Mesendoderm (in vitro differentiated cells): ENCODE measurements at regions not wholly inside any gene's neighbourhood (a gene's known extent, or its start where the extent isn't known, plus 50 kb on each side); places are given as distances from the start of the nearest gene placed in this dataset.

Source experiments
- DNase-seq: peaks from one replicate; pipeline ENCODE4 v3.0.0; 2013
- H2AK5ac ChIP-seq: 2 replicates; pipeline ENCODE4 v1.6.1; 2013; ENCODE audit warnings: low read length, inconsistent platforms
- H2BK120ac ChIP-seq: 2 replicates; pipeline ENCODE4 v1.6.1; 2013; ENCODE audit warnings: low read depth, mild to moderate bottlenecking, low read length, moderate library complexity, mixed read lengths
- H2BK15ac ChIP-seq: replicated peaks from 2 replicates; pipeline ENCODE4 v1.6.1; 2013; ENCODE audit warnings: low read depth, mild to moderate bottlenecking, moderate library complexity
- H2BK5ac ChIP-seq: 2 replicates; pipeline ENCODE4 v1.6.1; 2013; ENCODE audit warnings: low read length, inconsistent platforms
- H3K18ac ChIP-seq: 2 replicates; pipeline ENCODE4 v1.6.1; 2013; ENCODE audit warnings: mild to moderate bottlenecking, low read length, mixed read lengths
- H3K23ac ChIP-seq: one replicate; pipeline ENCODE4 v1.6.1; 2013; ENCODE audit warnings: low read length
- H3K27ac ChIP-seq: 2 replicates; pipeline ENCODE4 v1.5.1; 2013; ENCODE audit warnings: low read depth, mild to moderate bottlenecking, inconsistent platforms, low read length, moderate library complexity
- H3K27me3 ChIP-seq: 2 replicates; pipeline ENCODE4 v1.6.1; 2013; ENCODE audit warnings: low read length, control low read depth, mild to moderate bottlenecking, inconsistent platforms; ENCODE audit not compliant: insufficient read depth, poor library complexity
- H3K36me3 ChIP-seq: 2 replicates; pipeline ENCODE4 v1.6.1; 2013; ENCODE audit warnings: low read length, inconsistent platforms; ENCODE audit not compliant: control insufficient read depth, insufficient read depth
- H3K4ac ChIP-seq: one replicate; pipeline ENCODE4 v1.6.1; 2013; ENCODE audit warnings: low read depth, mild to moderate bottlenecking, low read length, moderate library complexity
- H3K4me1 ChIP-seq: 2 replicates; pipeline ENCODE4 v1.6.1; 2013; ENCODE audit warnings: low read depth, low read length, inconsistent platforms; ENCODE audit not compliant: control insufficient read depth
- H3K4me2 ChIP-seq: 2 replicates; pipeline ENCODE4 v1.6.1; 2013; ENCODE audit warnings: low read length
- H3K4me3 ChIP-seq: 2 replicates; pipeline ENCODE4 v1.5.1; 2013; ENCODE audit warnings: mild to moderate bottlenecking, low read length
- H3K56ac ChIP-seq: one replicate; pipeline ENCODE4 v1.6.1; 2013; ENCODE audit warnings: low read length
- H3K79me1 ChIP-seq: 2 replicates; pipeline ENCODE4 v1.6.1; 2013; ENCODE audit warnings: low read length, inconsistent platforms
- H3K79me2 ChIP-seq: 2 replicates; pipeline ENCODE4 v1.6.1; 2013; ENCODE audit warnings: mild to moderate bottlenecking, low read length; ENCODE audit not compliant: control insufficient read depth, insufficient read depth
- H3K9ac ChIP-seq: 2 replicates; pipeline ENCODE4 v1.6.1; 2013; ENCODE audit warnings: low read length, inconsistent platforms
- H4K5ac ChIP-seq: one replicate; pipeline ENCODE4 v1.6.1; 2013; ENCODE audit warnings: low read length
- H4K8ac ChIP-seq: one replicate; pipeline ENCODE4 v1.6.1; 2013; ENCODE audit warnings: low read depth, mild to moderate bottlenecking, control low read depth, low read length, moderate library complexity
- WGBS: extraction: QIAGEN DNeasy Blood & Tissue Kit; methylation state at CpG from one replicate; pipeline ENCODE4 v1.1.7; 2013; ENCODE audit warnings: low lambda C conversion rate, missing lambda C conversion rate; ENCODE audit not compliant: insufficient coverage; ENCODE audit errors: extremely low coverage; 5-methylcytosine and 5-hydroxymethylcytosine counted together

DNA sequence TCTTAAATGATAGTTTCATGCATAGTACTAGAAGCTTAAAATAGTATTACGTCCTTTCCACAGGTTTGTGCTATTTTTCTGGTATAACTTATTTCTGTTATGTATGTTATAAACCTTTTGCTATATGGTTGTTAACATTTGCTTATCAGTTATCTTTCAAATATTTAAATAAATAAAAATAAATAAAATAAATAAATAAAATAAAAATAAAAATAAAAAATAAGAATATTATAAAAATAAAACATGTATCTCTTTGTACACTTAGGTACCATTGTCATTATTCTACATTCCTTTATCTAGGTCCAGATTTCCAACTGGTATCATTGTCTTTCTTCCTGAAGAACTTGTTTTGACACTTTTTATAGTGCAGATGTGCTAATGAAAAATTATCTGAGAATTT, 1310.4 kb upstream of the SLC10A2 start:
- Histone ChIP-seq H2AK5ac (no peak overlapping the region), H2BK15ac (no peak overlapping the region), H3K79me2 (no peaks in the 10 kb centered on the region), H4K8ac (no peak overlapping the region), H3K18ac (no peak overlapping the region), H3K27me3 (no peaks in the 10 kb centered on the region), H3K56ac (no peak overlapping the region), H2BK120ac (no peak overlapping the region), H3K27ac (no peak overlapping the region), H3K4me1 (no peaks in the 10 kb centered on the region), H3K23ac (no peak overlapping the region), H3K4ac (no peak overlapping the region), H3K4me2 (no peak overlapping the region), H2BK5ac (no peak overlapping the region), H4K5ac (no peak overlapping the region), H3K9ac (no peak overlapping the region), H3K79me1 (no peaks in the 10 kb centered on the region), H3K36me3 (no peaks in the 10 kb centered on the region), H3K4me3 (no peak overlapping the region)
- DNase-seq, result no peak
- no CpG with 5 or more reads among the region's 1 CpG for WGBS

DNA sequence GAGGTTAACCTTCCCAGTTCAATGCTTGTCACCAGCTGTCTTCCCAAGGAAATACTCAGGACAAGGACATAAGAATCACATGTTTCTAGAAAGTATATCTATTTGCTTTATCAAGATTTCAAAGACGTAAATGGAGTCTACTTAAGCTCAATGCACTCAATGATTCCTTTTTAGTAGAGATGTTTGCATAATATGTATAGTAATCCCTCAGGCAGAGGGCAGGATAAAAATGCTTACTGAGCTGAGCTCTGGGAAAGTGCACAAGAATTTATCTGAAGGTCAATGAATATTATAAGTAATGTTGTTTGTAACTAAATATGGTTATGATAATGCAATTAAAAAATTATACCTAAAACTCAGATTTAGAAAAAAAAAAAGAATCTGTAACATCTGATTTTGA, 1309.4 kb upstream of the SLC10A2 start:
- Histone ChIP-seq H3K18ac (no peak overlapping the region), H2BK5ac (no peak overlapping the region), H2BK120ac (no peak overlapping the region), H3K9ac (no peak overlapping the region), H3K36me3 (no peaks in the 10 kb centered on the region), H3K4me3 (no peak overlapping the region), H4K5ac (no peak overlapping the region), H3K4me2 (no peak overlapping the region), H3K27ac (no peak overlapping the region), H2BK15ac (no peak overlapping the region), H3K23ac (no peak overlapping the region), H3K4me1 (no peaks in the 10 kb centered on the region), H2AK5ac (no peak overlapping the region), H3K79me2 (no peaks in the 10 kb centered on the region), H3K4ac (no peak overlapping the region), H3K27me3 (no peaks in the 10 kb centered on the region), H3K56ac (no peak overlapping the region), H3K79me1 (no peaks in the 10 kb centered on the region), H4K8ac (no peak overlapping the region)
- no CpG with 5 or more reads among the region's 1 CpG for WGBS
- no peak for DNase-seq

DNA sequence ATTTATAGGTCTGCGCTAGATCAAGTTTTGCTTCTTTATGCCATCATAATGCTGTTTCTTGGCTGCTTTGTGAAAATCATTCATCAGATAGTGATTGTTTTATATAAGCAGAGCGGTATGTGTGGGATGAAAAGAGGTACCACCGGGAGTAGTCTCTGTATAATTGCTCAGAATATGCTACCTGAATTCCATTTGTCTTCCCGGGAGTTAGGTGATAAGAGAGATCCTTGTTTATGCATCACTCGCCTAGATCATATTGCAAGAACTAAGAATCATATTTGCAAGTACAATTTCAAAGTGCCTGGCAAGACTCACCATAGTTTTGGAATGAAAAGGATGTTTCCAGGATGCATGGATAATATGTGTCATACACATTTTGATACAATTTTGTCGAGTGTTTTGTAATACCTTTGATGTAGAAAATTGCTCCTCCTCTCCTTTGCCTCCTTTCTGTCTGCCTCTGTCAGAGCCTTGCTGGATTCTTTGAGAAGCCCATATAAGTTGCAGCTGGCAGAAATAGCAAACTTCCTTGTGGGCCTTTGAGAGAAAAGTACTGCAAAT, 1306.0 kb upstream of the SLC10A2 start:
- no peaks in the 10 kb centered on the region for H3K79me2 ChIP-seq
- no peak overlapping the region for H3K18ac ChIP-seq
- no peaks in the 10 kb centered on the region for H3K79me1 ChIP-seq
- H4K8ac ChIP-seq, result no peak overlapping the region
- H3K27me3 ChIP-seq, result no peaks in the 10 kb centered on the region
- H2AK5ac ChIP-seq, result no peak overlapping the region
- H3K4me2 ChIP-seq, result no peak overlapping the region
- H3K36me3 ChIP-seq, result no peaks in the 10 kb centered on the region
- H3K23ac ChIP-seq, result no peak overlapping the region
- no CpG with 5 or more reads among the region's 6 CpGs for WGBS
- H3K27ac ChIP-seq, result no peak overlapping the region
- no peak overlapping the region for H4K5ac ChIP-seq
- no peak overlapping the region for H3K56ac ChIP-seq
- H3K4ac ChIP-seq, result no peak overlapping the region
- H3K9ac ChIP-seq, result no peak overlapping the region
- no peak overlapping the region for H2BK5ac ChIP-seq
- no peak overlapping the region for H3K4me3 ChIP-seq
- no peak overlapping the region for H2BK120ac ChIP-seq
- DNase-seq, result no peak
- no peaks in the 10 kb centered on the region for H3K4me1 ChIP-seq
- no peak overlapping the region for H2BK15ac ChIP-seq

DNA sequence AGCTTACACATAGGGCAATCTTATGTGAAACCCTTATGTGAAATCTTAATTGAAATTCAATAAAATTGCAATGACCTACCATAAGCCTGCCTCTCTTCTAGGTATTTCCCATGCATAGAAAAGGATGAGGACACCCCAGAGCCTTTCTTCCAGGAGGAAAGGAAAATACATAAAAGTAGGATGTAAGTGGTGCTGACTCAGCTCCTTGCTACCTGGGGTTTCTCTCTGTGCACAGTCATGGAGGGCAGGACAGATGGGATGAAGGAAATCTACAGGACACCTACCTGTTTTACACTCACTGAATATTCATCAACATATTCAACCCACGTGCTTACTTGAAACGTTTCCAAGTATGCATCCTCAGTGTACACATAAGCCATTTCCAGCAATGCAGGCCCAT, 1299.2 kb upstream of the SLC10A2 start:
- no peaks in the 10 kb centered on the region for H3K79me2 ChIP-seq
- no peak overlapping the region for H3K4ac ChIP-seq
- H3K4me3 ChIP-seq, result no peak overlapping the region
- no CpG with 5 or more reads among the region's 2 CpGs for WGBS
- no peak overlapping the region for H3K23ac ChIP-seq
- no peak overlapping the region for H2AK5ac ChIP-seq
- no peaks in the 10 kb centered on the region for H3K79me1 ChIP-seq
- no peak overlapping the region for H3K27ac ChIP-seq
- no peak overlapping the region for H2BK5ac ChIP-seq
- no peak overlapping the region for H3K4me2 ChIP-seq
- no peak overlapping the region for H3K18ac ChIP-seq
- H4K5ac ChIP-seq, result no peak overlapping the region
- no peaks in the 10 kb centered on the region for H3K4me1 ChIP-seq
- H3K9ac ChIP-seq, result no peak overlapping the region
- no peak overlapping the region for H2BK120ac ChIP-seq
- no peaks in the 10 kb centered on the region for H3K36me3 ChIP-seq
- H3K56ac ChIP-seq, result no peak overlapping the region
- H4K8ac ChIP-seq, result no peak overlapping the region
- no peaks in the 10 kb centered on the region for H3K27me3 ChIP-seq
- DNase-seq, result no peak
- no peak overlapping the region for H2BK15ac ChIP-seq

DNA sequence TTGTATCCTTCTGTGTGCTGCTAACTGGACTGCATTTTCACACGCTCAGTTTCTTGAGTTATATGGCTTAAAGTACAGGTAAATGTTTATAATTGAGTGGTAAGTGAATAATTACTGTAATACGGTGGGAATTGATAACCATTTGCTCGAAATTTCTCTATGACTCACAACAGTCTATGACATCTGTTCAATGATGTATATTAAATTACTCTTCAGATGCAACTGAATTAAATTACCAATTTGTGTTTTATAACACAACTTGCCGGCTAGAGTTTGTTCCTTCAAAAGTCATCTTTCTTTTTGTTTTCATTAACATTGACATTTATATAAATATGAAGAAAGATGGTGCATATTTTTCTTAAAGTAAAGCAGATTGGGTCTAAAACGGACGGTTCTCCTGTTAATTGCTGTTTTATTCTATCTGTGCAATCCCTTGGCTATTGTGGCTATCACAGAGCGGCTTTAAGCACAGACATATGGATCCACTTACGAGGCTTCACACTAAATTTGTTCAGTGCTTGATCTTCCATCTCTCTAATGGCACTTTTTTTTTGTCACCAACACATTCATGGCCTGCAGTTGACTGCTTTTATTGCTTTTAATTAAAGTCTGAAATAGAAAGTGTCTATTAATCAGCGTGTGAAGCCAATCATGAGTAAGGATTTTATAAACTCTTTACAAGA, 1291.6 kb upstream of the SLC10A2 start:
- no peaks in the 10 kb centered on the region for H3K36me3 ChIP-seq
- H2BK120ac ChIP-seq, result no peak overlapping the region
- 100% methylated on average over 1 of the region's 9 CpGs for WGBS
- H3K4me3 ChIP-seq, result no peak overlapping the region
- no peak for DNase-seq
- no peak overlapping the region for H4K8ac ChIP-seq
- no peaks in the 10 kb centered on the region for H3K27me3 ChIP-seq
- H2BK5ac ChIP-seq, result no peak overlapping the region
- H3K4ac ChIP-seq, result no peak overlapping the region
- H3K27ac ChIP-seq, result no peak overlapping the region
- H3K23ac ChIP-seq, result no peak overlapping the region
- no peaks in the 10 kb centered on the region for H3K79me1 ChIP-seq
- H3K9ac ChIP-seq, result no peak overlapping the region
- no peak overlapping the region for H2BK15ac ChIP-seq
- no peaks in the 10 kb centered on the region for H3K4me1 ChIP-seq
- no peak overlapping the region for H4K5ac ChIP-seq
- no peak overlapping the region for H3K4me2 ChIP-seq
- H3K79me2 ChIP-seq, result no peaks in the 10 kb centered on the region
- no peak overlapping the region for H2AK5ac ChIP-seq
- no peak overlapping the region for H3K56ac ChIP-seq
- no peak overlapping the region for H3K18ac ChIP-seq

DNA sequence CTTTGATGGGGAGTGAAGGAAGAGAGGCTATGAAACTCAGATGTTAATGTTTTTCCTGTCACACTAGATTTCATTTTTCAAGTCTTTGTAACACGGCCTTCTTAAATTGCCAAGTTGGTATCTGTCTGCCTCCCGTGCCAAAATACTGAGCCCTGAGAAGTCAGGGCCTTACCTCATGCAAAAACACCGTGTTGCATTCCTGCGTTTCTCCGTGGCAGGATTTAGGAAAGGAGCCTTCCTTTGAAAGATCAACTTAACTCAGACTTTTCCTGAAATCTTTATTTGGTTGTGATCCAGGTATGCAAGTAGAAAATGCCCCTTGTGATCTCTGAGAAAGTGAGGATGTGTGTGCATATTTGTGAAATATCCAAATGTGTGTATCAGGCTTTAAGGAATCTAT, 1291.0 kb upstream of the SLC10A2 start:
- no peak overlapping the region for H3K56ac ChIP-seq
- no peaks in the 10 kb centered on the region for H3K27me3 ChIP-seq
- H3K36me3 ChIP-seq, result no peaks in the 10 kb centered on the region
- H2AK5ac ChIP-seq, result no peak overlapping the region
- no peak overlapping the region for H3K9ac ChIP-seq
- H3K79me1 ChIP-seq, result no peaks in the 10 kb centered on the region
- no peak overlapping the region for H3K4me2 ChIP-seq
- H3K27ac ChIP-seq, result no peak overlapping the region
- no peak overlapping the region for H4K5ac ChIP-seq
- no peak overlapping the region for H2BK5ac ChIP-seq
- WGBS, result no CpG with 5 or more reads among the region's 5 CpGs
- H3K18ac ChIP-seq, result no peak overlapping the region
- no peak overlapping the region for H3K23ac ChIP-seq
- H4K8ac ChIP-seq, result no peak overlapping the region
- H3K4me3 ChIP-seq, result no peak overlapping the region
- no peaks in the 10 kb centered on the region for H3K79me2 ChIP-seq
- H2BK15ac ChIP-seq, result no peak overlapping the region
- peak; percentile 38 for DNase-seq
- H3K4ac ChIP-seq, result no peak overlapping the region
- H2BK120ac ChIP-seq, result no peak overlapping the region
- no peaks in the 10 kb centered on the region for H3K4me1 ChIP-seq
